ENCODE measurements at regions not wholly inside any gene's neighbourhood (a gene's known extent, or its start where the extent isn't known, plus 50 kb on each side); places are given as distances from the start of the nearest gene placed in this dataset.
"Not testable (repeated sequence)": the region's sequence is repeated elsewhere in the genome, so short reads cannot be mapped to it uniquely, and the experiment has no call there.

GRCh38 chr20:52037370-52037769 lies 154.2 kb downstream of the ZFP64 start:
- DNase-seq (ENCODE audit: low read depth in 2 of 2) = no peak
- H3K4me3 ChIP-seq (replicated peaks in 1 of 2; ENCODE audit: low read depth in 2 of 2, low read length in 2 of 2) = no peak overlapping the region
- TF ChIP-seq, protein P1, sequence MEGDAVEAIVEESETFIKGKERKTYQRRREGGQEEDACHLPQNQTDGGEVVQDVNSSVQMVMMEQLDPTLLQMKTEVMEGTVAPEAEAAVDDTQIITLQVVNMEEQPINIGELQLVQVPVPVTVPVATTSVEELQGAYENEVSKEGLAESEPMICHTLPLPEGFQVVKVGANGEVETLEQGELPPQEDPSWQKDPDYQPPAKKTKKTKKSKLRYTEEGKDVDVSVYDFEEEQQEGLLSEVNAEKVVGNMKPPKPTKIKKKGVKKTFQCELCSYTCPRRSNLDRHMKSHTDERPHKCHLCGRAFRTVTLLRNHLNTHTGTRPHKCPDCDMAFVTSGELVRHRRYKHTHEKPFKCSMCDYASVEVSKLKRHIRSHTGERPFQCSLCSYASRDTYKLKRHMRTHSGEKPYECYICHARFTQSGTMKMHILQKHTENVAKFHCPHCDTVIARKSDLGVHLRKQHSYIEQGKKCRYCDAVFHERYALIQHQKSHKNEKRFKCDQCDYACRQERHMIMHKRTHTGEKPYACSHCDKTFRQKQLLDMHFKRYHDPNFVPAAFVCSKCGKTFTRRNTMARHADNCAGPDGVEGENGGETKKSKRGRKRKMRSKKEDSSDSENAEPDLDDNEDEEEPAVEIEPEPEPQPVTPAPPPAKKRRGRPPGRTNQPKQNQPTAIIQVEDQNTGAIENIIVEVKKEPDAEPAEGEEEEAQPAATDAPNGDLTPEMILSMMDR (IDR thresholded peaks at IDR 0.05; ENCODE audit: low read depth, low read length) = no peak

DNA sequence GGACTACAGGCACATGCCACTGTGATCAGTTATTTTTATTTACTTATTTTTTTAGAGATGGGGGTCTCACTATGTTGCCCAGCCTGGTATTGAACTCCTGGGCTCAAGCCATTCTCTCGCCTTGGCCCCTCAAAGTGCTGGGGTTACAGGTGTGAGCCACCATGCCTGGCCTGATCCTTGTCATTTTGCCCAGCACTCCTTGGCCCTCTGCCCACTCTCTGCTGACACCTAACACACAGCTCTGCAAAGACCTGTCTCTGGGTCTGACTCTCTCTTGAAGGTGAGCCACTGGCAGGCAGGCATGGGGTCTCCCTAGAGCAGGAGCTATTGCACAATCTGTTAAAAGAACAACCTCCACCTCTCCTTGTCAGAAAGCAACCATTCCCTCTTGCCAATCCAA lies 155.6 kb downstream of the ZFP64 start:
- DNase-seq (ENCODE audit: low read depth in 2 of 2) = no peak
- no peak overlapping the region for H3K4me3 ChIP-seq (replicated peaks in 1 of 2; ENCODE audit: low read depth in 2 of 2, low read length in 2 of 2)
- TF ChIP-seq, protein P1 (IDR thresholded peaks at IDR 0.05; ENCODE audit: low read depth, low read length) = no peak

DNA sequence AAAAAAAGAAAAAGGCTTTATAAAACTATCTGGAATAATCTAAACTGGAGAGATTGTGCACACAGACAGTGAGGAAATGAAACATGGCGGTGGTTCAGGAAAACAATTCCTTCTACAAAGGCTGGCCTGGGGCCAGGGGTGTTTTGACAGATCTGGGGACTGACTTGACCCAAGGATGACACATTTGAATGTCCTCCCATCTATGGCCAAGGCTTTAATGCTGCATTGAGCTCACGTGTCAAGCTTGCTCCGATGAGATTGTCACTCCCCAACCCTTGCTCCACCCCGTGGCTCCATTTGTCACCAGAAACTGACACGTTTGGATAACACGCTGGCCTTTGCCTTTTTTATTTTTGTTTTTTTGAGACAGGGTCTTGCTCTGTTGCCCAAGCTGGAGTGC lies 156.1 kb downstream of the ZFP64 start:
- H3K4me3 ChIP-seq (replicated peaks in 1 of 2; ENCODE audit: low read depth in 2 of 2, low read length in 2 of 2) = no peak overlapping the region
- no peak for DNase-seq (ENCODE audit: low read depth in 2 of 2)
- TF ChIP-seq, protein P1 (IDR thresholded peaks at IDR 0.05; ENCODE audit: low read depth, low read length) = no peak

- TF ChIP-seq, protein P1 (IDR thresholded peaks at IDR 0.05; ENCODE audit: low read depth, low read length) = no peak
- no peak overlapping the region for H3K4me3 ChIP-seq (replicated peaks in 1 of 2; ENCODE audit: low read depth in 2 of 2, low read length in 2 of 2)
- no peak for DNase-seq (ENCODE audit: low read depth in 2 of 2)
Observed at GRCh38 chr20:52034581-52034980, 157.0 kb downstream of the ZFP64 start.

GRCh38 chr20:52033313-52033712 lies 158.3 kb downstream of the ZFP64 start:
- peak in 1 of 2 donors; percentile 10 for DNase-seq (ENCODE audit: low read depth in 2 of 2)
- TF ChIP-seq, protein P1 (IDR thresholded peaks at IDR 0.05; ENCODE audit: low read depth, low read length) = no peak
- H3K4me3 ChIP-seq (replicated peaks in 1 of 2; ENCODE audit: low read depth in 2 of 2, low read length in 2 of 2) = no peak overlapping the region

- not testable (repeated sequence) for DNase-seq (ENCODE audit: low read depth in 2 of 2); H3K4me3 ChIP-seq (replicated peaks in 1 of 2; ENCODE audit: low read depth in 2 of 2, low read length in 2 of 2)
Observed at GRCh38 chr20:52032304-52032683, 159.3 kb downstream of the ZFP64 start.

DNA sequence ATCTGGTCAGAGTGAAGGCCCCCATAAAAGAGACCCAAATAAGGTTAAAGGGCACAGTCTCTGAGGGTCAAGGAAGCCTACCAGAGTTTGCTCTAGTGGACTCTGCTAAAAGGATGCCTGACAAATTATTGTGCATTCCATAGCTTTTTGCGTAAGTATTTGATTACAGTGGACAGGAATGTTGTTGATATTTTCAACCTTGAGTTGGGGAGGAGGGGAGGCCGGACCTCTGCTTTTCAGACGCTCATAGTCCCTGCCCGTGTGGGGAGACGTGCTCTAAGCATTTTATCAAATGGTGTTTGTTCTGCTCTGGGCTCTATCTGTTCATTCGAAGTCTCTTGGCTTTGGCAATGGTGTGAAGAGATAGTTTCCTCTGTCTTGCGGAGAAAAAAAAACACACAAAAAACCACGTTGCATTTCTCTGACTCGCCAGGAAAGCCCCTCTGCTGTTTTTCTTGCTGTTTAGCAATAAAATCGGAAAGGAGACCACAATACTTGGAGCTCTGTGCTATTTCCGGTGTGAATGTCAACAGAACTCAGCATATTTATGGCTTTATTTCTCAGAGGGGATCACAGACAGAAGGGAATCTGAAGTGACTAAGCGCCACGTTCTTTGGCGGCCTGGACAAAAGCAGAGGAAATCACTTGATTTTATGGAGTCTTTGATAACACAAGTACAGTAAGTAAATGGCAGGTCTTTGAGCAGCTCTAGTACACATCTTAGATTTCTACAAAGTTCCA lies 159.8 kb downstream of the ZFP64 start:
- no peak overlapping the region for H3K4me3 ChIP-seq (replicated peaks in 1 of 2; ENCODE audit: low read depth in 2 of 2, low read length in 2 of 2)
- peak; percentile 83 to 93 for DNase-seq (ENCODE audit: low read depth in 2 of 2)
- TF ChIP-seq, protein P1 (IDR thresholded peaks at IDR 0.05; ENCODE audit: low read depth, low read length) = no peak

Data from cardiac fibroblast (primary cell).